Panc1 (cell line): ENCODE measurements at regions not wholly inside any gene's neighbourhood (a gene's known extent, or its start where the extent isn't known, plus 50 kb on each side); places are given as distances from the start of the nearest gene placed in this dataset.

Experiments used
- CTCF ChIP-seq: fragments of 450-650 bp; IDR thresholded peaks from 2 replicates; pipeline ENCODE4 v1.5.1; 2017; ENCODE audit warnings: mild to moderate bottlenecking
- POLR2AphosphoS5 ChIP-seq: IDR thresholded peaks from 2 replicates; pipeline ENCODE4 v1.6.1; 2012; ENCODE audit warnings: mild to moderate bottlenecking, low read depth, low read length, moderate library complexity
- REST ChIP-seq, 2 experiments: IDR thresholded peaks; 2 replicates each; pipeline ENCODE4 v1.6.1; 2011 to 2012; ENCODE audit warnings: low read depth in 2 of 2, control low read depth in 1 of 2, low read length in 1 of 2, mild to moderate bottlenecking in 1 of 2, moderate library complexity in 1 of 2; ENCODE audit not compliant: insufficient read depth in 1 of 2
- SIN3A ChIP-seq: IDR thresholded peaks from 2 replicates; pipeline ENCODE4 v1.6.1; 2012; ENCODE audit warnings: low read depth, mild to moderate bottlenecking, low read length, moderate library complexity, borderline replicate concordance; ENCODE audit not compliant: insufficient read depth
- TCF7L2 ChIP-seq: IDR thresholded peaks from 2 replicates; pipeline ENCODE4 v1.6.1; 2011; ENCODE audit warnings: mild to moderate bottlenecking, low read depth, low read length, inconsistent platforms

- TF ChIP-seq POLR2AphosphoS5 (no peak), CTCF (no peak), TCF7L2 (no peak), SIN3A (no peak), REST (IDR thresholded peaks at IDR 0.05; ENCODE audit: insufficient read depth in 1 of 2, low read depth in 2 of 2, low read length in 1 of 2) (no peak)
Measured at GRCh38 chr1:47563201-47563600, 125.4 kb downstream of the FOXD2 start.
